ENCODE measurements at regions not wholly inside any gene's neighbourhood (a gene's known extent, or its start where the extent isn't known, plus 50 kb on each side); places are given as distances from the start of the nearest gene placed in this dataset.

- Histone ChIP-seq H3K9ac (ENCODE audit: insufficient read length) (no peak overlapping the region), H3K27ac (no peak overlapping the region), H3K36me3 (ENCODE audit: insufficient read depth, low read length) (no peaks in the 10 kb centered on the region), H3K4me3 (no peak overlapping the region), H3K9me3 (ENCODE audit: low read depth, low read length) (no peaks in the 10 kb centered on the region)
- no peak for DNase-seq (ENCODE audit: low read depth, low spot score)
- TF ChIP-seq FOXP2 (optimal IDR thresholded peaks at IDR 0.05; ENCODE audit: control extremely low read depth, extremely low read length, insufficient read depth) (no peak), EZH2 (IDR thresholded peaks at IDR 0.05) (no peak), POLR2AphosphoS5 (IDR thresholded peaks at IDR 0.05; ENCODE audit: borderline replicate concordance, low read depth, low read length) (no peak)
Observed at GRCh38 chr5:133709209-133709725, 96.9 kb upstream of the FSTL4 start.

- H3K9me3 ChIP-seq (ENCODE audit: low read depth, low read length): no peaks in the 10 kb centered on the region
- no peak overlapping the region for H3K4me3 ChIP-seq
- no peak for DNase-seq (ENCODE audit: low read depth, low spot score)
- H3K36me3 ChIP-seq (ENCODE audit: insufficient read depth, low read length): no peaks in the 10 kb centered on the region
- no peak overlapping the region for H3K9ac ChIP-seq (ENCODE audit: insufficient read length)
- H3K27ac ChIP-seq: no peak overlapping the region
- TF ChIP-seq POLR2AphosphoS5 (IDR thresholded peaks at IDR 0.05; ENCODE audit: borderline replicate concordance, low read depth, low read length): no peak
- TF ChIP-seq EZH2 (IDR thresholded peaks at IDR 0.05): no peak
- TF ChIP-seq FOXP2 (optimal IDR thresholded peaks at IDR 0.05; ENCODE audit: control extremely low read depth, extremely low read length, insufficient read depth): no peak
Observed at GRCh38 chr5:133708331-133708850, 96.0 kb upstream of the FSTL4 start.

GRCh38 chr5:133707629-133708028, 95.3 kb upstream of the FSTL4 start:
- Histone ChIP-seq H3K4me3 (no peak overlapping the region), H3K36me3 (ENCODE audit: insufficient read depth, low read length) (no peaks in the 10 kb centered on the region), H3K27ac (no peak overlapping the region), H3K9ac (ENCODE audit: insufficient read length) (no peak overlapping the region), H3K9me3 (ENCODE audit: low read depth, low read length) (no peaks in the 10 kb centered on the region)
- no peak for TF ChIP-seq FOXP2 (optimal IDR thresholded peaks at IDR 0.05; ENCODE audit: control extremely low read depth, extremely low read length, insufficient read depth)
- no peak for TF ChIP-seq EZH2 (IDR thresholded peaks at IDR 0.05)
- DNase-seq (ENCODE audit: low read depth, low spot score): no peak

- TF ChIP-seq FOXP2 (optimal IDR thresholded peaks at IDR 0.05; ENCODE audit: control extremely low read depth, extremely low read length, insufficient read depth) (no peak), EZH2 (IDR thresholded peaks at IDR 0.05) (no peak)
- no peak for DNase-seq (ENCODE audit: low read depth, low spot score)
- H3K36me3 ChIP-seq (ENCODE audit: insufficient read depth, low read length): no peaks in the 10 kb centered on the region
Observed at GRCh38 chr5:133706506-133707430, 94.4 kb upstream of the FSTL4 start.

GRCh38 chr5:133705331-133705730, 93.0 kb upstream of the FSTL4 start:
- DNase-seq (ENCODE audit: low read depth, low spot score): no peak
- no peaks in the 10 kb centered on the region for H3K9me3 ChIP-seq (ENCODE audit: low read depth, low read length)
- no peak overlapping the region for H3K4me3 ChIP-seq
- H3K9ac ChIP-seq (ENCODE audit: insufficient read length): no peak overlapping the region
- H3K27ac ChIP-seq: no peak overlapping the region
- TF ChIP-seq EZH2 (IDR thresholded peaks at IDR 0.05) (no peak), FOXP2 (optimal IDR thresholded peaks at IDR 0.05; ENCODE audit: control extremely low read depth, extremely low read length, insufficient read depth) (no peak), POLR2AphosphoS5 (IDR thresholded peaks at IDR 0.05; ENCODE audit: borderline replicate concordance, low read depth, low read length) (no peak)
- no peaks in the 10 kb centered on the region for H3K36me3 ChIP-seq (ENCODE audit: insufficient read depth, low read length)

More at GRCh38 chr5:133706506-133707430, 94.4 kb upstream of the FSTL4 start:
- Histone ChIP-seq H3K4me3 (no peak overlapping the region), H3K9ac (ENCODE audit: insufficient read length) (no peak overlapping the region), H3K27ac (no peak overlapping the region), H3K9me3 (ENCODE audit: low read depth, low read length) (no peaks in the 10 kb centered on the region)

GRCh38 chr5:133704411-133704810, 92.1 kb upstream of the FSTL4 start:
- DNase-seq (ENCODE audit: low read depth, low spot score): no peak
- TF ChIP-seq FOXP2 (optimal IDR thresholded peaks at IDR 0.05; ENCODE audit: control extremely low read depth, extremely low read length, insufficient read depth) (no peak), EZH2 (IDR thresholded peaks at IDR 0.05) (no peak), POLR2AphosphoS5 (IDR thresholded peaks at IDR 0.05; ENCODE audit: borderline replicate concordance, low read depth, low read length) (no peak)
- H3K9ac ChIP-seq (ENCODE audit: insufficient read length): no peak overlapping the region
- H3K27ac ChIP-seq: no peak overlapping the region
- H3K36me3 ChIP-seq (ENCODE audit: insufficient read depth, low read length): no peaks in the 10 kb centered on the region
- H3K9me3 ChIP-seq (ENCODE audit: low read depth, low read length): no peaks in the 10 kb centered on the region
- no peak overlapping the region for H3K4me3 ChIP-seq

- H3K36me3 ChIP-seq (ENCODE audit: insufficient read depth, low read length): no peaks in the 10 kb centered on the region
- DNase-seq (ENCODE audit: low read depth, low spot score): no peak
- TF ChIP-seq FOXP2 (optimal IDR thresholded peaks at IDR 0.05; ENCODE audit: control extremely low read depth, extremely low read length, insufficient read depth): no peak
- TF ChIP-seq POLR2AphosphoS5 (IDR thresholded peaks at IDR 0.05; ENCODE audit: borderline replicate concordance, low read depth, low read length): no peak
- TF ChIP-seq EZH2 (IDR thresholded peaks at IDR 0.05): no peak
- H3K27ac ChIP-seq: no peak overlapping the region
- no peak overlapping the region for H3K9ac ChIP-seq (ENCODE audit: insufficient read length)
- no peak overlapping the region for H3K4me3 ChIP-seq
- H3K9me3 ChIP-seq (ENCODE audit: low read depth, low read length): no peaks in the 10 kb centered on the region
Observed at GRCh38 chr5:133703935-133704334, 91.6 kb upstream of the FSTL4 start.

- DNase-seq (ENCODE audit: low read depth, low spot score): no peak
- TF ChIP-seq POLR2AphosphoS5 (IDR thresholded peaks at IDR 0.05; ENCODE audit: borderline replicate concordance, low read depth, low read length) (no peak), FOXP2 (optimal IDR thresholded peaks at IDR 0.05; ENCODE audit: control extremely low read depth, extremely low read length, insufficient read depth) (no peak), EZH2 (IDR thresholded peaks at IDR 0.05) (no peak)
- H3K9ac ChIP-seq (ENCODE audit: insufficient read length): no peak overlapping the region
Observed at GRCh38 chr5:133702791-133703770, 90.7 kb upstream of the FSTL4 start.

More at GRCh38 chr5:133702791-133703770, 90.7 kb upstream of the FSTL4 start:
- Histone ChIP-seq H3K9me3 (ENCODE audit: low read depth, low read length) (no peaks in the 10 kb centered on the region), H3K27ac (no peak overlapping the region), H3K36me3 (ENCODE audit: insufficient read depth, low read length) (no peaks in the 10 kb centered on the region), H3K4me3 (no peak overlapping the region)
